K562 (cell line): ENCODE measurements at regions not wholly inside any gene's neighbourhood (a gene's known extent, or its start where the extent isn't known, plus 50 kb on each side); places are given as distances from the start of the nearest gene placed in this dataset.

Source experiments
- BCL6 ChIP-seq: fragments of 250-450 bp; sonication (Bioruptor Pico); IDR thresholded peaks from 2 replicates; pipeline ENCODE4 v1.4.0; 2020
- BDP1 ChIP-seq: IDR thresholded peaks from 3 replicates; pipeline ENCODE4 v1.6.1; 2011; ENCODE audit not compliant: insufficient read length, insufficient read depth
- BMI1 ChIP-seq: fragments of 150-350 bp; IDR thresholded peaks from 2 replicates; pipeline ENCODE4 v1.6.1; 2014; ENCODE audit warnings: low read length
- CLOCK ChIP-seq: fragments of 250-450 bp; sonication (Bioruptor Pico); IDR thresholded peaks from 2 replicates; pipeline ENCODE4 v1.4.0; 2020; ENCODE audit warnings: mild to moderate bottlenecking, moderate library complexity, borderline replicate concordance
- FOXP1 ChIP-seq: sonication (generic); formaldehyde crosslinking; IDR thresholded peaks from 2 replicates; pipeline ENCODE4 v1.8.0; 2022; ENCODE audit warnings: mild to moderate bottlenecking, missing genetic modification reagents
- HDAC3 ChIP-seq: fragments of 450-650 bp; IDR thresholded peaks from 2 replicates; pipeline ENCODE4 v1.6.1; 2018; ENCODE audit warnings: borderline replicate concordance, mild to moderate bottlenecking, moderate library complexity; ENCODE audit not compliant: partially characterized antibody
- HMGN3 ChIP-seq: IDR thresholded peaks from 2 replicates; pipeline ENCODE4 v1.6.1; 2011; ENCODE audit warnings: borderline replicate concordance, low read depth, mild to moderate bottlenecking, mixed read lengths, low read length; ENCODE audit not compliant: insufficient read length; ENCODE audit errors: extremely low read depth
- MCM2 ChIP-seq: fragments of 450-650 bp; IDR thresholded peaks from 2 replicates; pipeline ENCODE4 v1.6.1; 2017; ENCODE audit warnings: low read depth, mild to moderate bottlenecking
- SFPQ ChIP-seq: fragments of 200-400 bp; formaldehyde crosslinking; IDR thresholded peaks from 2 replicates; pipeline ENCODE4 v1.6.1; 2017; ENCODE audit warnings: mild to moderate bottlenecking, low read depth, low read length, moderate library complexity
- SMC3 ChIP-seq: conservative IDR thresholded peaks from 2 replicates; pipeline ENCODE4 v1.6.1; 2011; ENCODE audit warnings: low read depth, low read length, improper control_type of control experiment; ENCODE audit not compliant: insufficient read depth
- STAG1 ChIP-seq: sonication (generic); formaldehyde crosslinking; IDR thresholded peaks from 2 replicates; pipeline ENCODE4 v1.5.0; 2020; ENCODE audit warnings: missing genetic modification reagents, borderline replicate concordance
- ZFX ChIP-seq: sonication (generic); formaldehyde crosslinking; IDR thresholded peaks from 2 replicates; pipeline ENCODE4 v1.8.0; 2022; ENCODE audit warnings: mild to moderate bottlenecking, missing genetic modification reagents, moderate library complexity
- ZSCAN32 ChIP-seq: fragments of 450-650 bp; formaldehyde crosslinking; IDR thresholded peaks from 2 replicates; pipeline ENCODE4 v1.4.0; 2020; ENCODE audit warnings: mild to moderate bottlenecking, moderate library complexity
- TF ChIP-seq, protein P1 (sequence below): sonication (generic); formaldehyde crosslinking; IDR thresholded peaks from 2 replicates; pipeline ENCODE4 v1.8.0; 2022; ENCODE audit warnings: missing genetic modification reagents, mild to moderate bottlenecking, moderate library complexity, borderline replicate concordance
- TF ChIP-seq, protein P2 (sequence below): fragments of 450-650 bp; formaldehyde crosslinking; conservative IDR thresholded peaks from 2 replicates; pipeline ENCODE4 v1.4.0; 2022; ENCODE audit warnings: mild to moderate bottlenecking, missing genetic modification characterization
- TF ChIP-seq, protein P3 (sequence below): fragments of 450-650 bp; IDR thresholded peaks from 2 replicates; pipeline ENCODE4 v1.7.0; 2016; ENCODE audit warnings: borderline replicate concordance
- TF ChIP-seq, protein P4 (sequence below): fragments of 450-650 bp; IDR thresholded peaks from 2 replicates; pipeline ENCODE4 v1.6.1; 2016

DNA sequence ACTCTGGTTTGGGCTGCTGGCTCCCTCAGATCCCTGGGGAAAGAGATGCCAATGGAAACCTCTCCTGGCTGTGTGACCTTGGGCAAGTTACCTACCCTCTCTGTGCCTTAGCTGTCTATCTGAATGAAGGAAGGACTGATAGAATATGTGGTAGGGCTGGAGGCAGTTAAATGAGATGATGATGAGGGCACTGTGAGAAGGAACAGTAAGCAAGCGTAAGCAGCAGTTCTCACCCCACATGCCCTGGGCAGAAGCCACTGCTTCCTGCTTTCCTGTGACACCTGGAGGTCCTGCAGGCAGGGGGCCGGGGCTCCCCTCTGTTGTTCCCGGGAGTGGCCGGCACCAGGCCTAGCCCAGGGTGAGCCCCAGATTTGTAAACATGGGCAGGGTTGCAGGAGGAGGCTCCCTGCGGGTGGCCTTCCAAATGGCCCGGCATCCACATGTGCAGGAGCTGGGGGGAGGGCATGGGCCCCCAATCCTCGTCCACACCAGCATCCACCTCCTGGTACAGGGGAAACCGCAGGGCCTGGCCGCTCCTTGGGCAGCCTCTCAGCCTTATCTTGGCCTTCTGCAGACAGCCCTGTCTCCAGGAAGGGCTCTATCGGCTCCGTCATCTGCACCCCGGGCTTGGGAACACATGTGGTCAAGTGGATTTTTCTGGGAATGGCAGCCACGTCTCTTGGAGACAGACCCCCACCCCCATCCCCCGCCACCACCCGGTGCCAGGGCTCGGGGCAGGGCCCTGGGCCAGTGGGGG lies 235.6 kb upstream of the GSE1 start (continued):
- TF ChIP-seq CLOCK (CRISPR knock-in tag): no peak; the same call in 1 of the 2 replicates
- no peak for TF ChIP-seq MCM2
- TF ChIP-seq, protein P1, sequence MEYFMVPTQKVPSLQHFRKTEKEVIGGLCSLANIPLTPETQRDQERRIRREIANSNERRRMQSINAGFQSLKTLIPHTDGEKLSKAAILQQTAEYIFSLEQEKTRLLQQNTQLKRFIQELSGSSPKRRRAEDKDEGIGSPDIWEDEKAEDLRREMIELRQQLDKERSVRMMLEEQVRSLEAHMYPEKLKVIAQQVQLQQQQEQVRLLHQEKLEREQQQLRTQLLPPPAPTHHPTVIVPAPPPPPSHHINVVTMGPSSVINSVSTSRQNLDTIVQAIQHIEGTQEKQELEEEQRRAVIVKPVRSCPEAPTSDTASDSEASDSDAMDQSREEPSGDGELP (CRISPR knock-in tag): peak; percentile 86
- TF ChIP-seq, protein P2, sequence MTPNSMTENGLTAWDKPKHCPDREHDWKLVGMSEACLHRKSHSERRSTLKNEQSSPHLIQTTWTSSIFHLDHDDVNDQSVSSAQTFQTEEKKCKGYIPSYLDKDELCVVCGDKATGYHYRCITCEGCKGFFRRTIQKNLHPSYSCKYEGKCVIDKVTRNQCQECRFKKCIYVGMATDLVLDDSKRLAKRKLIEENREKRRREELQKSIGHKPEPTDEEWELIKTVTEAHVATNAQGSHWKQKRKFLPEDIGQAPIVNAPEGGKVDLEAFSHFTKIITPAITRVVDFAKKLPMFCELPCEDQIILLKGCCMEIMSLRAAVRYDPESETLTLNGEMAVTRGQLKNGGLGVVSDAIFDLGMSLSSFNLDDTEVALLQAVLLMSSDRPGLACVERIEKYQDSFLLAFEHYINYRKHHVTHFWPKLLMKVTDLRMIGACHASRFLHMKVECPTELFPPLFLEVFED (CRISPR knock-in tag): no peak
- 0 out of 2 replicates have a peak, but pooled peaks have one; percentile 2 for TF ChIP-seq SMC3
- TF ChIP-seq BMI1: no peak
- TF ChIP-seq, protein P3, sequence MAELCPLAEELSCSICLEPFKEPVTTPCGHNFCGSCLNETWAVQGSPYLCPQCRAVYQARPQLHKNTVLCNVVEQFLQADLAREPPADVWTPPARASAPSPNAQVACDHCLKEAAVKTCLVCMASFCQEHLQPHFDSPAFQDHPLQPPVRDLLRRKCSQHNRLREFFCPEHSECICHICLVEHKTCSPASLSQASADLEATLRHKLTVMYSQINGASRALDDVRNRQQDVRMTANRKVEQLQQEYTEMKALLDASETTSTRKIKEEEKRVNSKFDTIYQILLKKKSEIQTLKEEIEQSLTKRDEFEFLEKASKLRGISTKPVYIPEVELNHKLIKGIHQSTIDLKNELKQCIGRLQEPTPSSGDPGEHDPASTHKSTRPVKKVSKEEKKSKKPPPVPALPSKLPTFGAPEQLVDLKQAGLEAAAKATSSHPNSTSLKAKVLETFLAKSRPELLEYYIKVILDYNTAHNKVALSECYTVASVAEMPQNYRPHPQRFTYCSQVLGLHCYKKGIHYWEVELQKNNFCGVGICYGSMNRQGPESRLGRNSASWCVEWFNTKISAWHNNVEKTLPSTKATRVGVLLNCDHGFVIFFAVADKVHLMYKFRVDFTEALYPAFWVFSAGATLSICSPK: no peak
- no peak for TF ChIP-seq FOXP1 (CRISPR knock-in tag)
- no peak for TF ChIP-seq STAG1
- no peak for TF ChIP-seq SFPQ
- no peak for TF ChIP-seq HDAC3
- peak; percentile 58; the same call in 1 of the 2 replicates for TF ChIP-seq ZSCAN32
- peak; percentile 91 for TF ChIP-seq HMGN3
- TF ChIP-seq BDP1: no peak
- TF ChIP-seq ZFX: no peak
- TF ChIP-seq BCL6: no peak
- TF ChIP-seq, protein P4, sequence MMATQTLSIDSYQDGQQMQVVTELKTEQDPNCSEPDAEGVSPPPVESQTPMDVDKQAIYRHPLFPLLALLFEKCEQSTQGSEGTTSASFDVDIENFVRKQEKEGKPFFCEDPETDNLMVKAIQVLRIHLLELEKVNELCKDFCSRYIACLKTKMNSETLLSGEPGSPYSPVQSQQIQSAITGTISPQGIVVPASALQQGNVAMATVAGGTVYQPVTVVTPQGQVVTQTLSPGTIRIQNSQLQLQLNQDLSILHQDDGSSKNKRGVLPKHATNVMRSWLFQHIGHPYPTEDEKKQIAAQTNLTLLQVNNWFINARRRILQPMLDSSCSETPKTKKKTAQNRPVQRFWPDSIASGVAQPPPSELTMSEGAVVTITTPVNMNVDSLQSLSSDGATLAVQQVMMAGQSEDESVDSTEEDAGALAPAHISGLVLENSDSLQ: peak; percentile 61
